HG03354 (cell line): ENCODE measurements at regions not wholly inside any gene's neighbourhood (a gene's known extent, or its start where the extent isn't known, plus 50 kb on each side); places are given as distances from the start of the nearest gene placed in this dataset.

Experiments
- ATAC-seq: cut with Tn5 transposase; IDR thresholded peaks from one replicate; pipeline ENCODE4 v1.9.1; 2021; ENCODE audit warnings: mild to moderate bottlenecking; ENCODE audit not compliant: unreplicated experiment, poor library complexity, severe bottlenecking

DNA sequence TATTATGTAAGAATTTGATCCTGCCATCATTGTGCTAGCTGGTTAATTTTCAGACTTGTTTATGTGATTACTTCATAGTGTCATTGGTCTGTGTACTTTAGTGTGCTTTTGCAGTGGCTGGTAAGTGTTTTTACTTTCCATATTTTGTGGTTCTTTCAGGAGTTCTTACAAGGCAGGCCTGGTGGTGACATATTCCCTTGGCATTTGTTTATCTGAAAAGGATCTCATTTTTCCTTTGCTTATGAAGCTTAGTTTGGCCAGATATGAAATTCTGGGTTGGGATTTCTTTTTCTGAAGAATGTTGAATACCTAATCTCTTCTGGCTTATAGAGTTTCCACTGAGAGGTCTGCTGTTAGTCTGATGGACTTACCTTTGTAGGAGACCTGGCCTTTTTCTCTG, 72.8 kb upstream of the MC4R start:
- no peak for ATAC-seq

DNA sequence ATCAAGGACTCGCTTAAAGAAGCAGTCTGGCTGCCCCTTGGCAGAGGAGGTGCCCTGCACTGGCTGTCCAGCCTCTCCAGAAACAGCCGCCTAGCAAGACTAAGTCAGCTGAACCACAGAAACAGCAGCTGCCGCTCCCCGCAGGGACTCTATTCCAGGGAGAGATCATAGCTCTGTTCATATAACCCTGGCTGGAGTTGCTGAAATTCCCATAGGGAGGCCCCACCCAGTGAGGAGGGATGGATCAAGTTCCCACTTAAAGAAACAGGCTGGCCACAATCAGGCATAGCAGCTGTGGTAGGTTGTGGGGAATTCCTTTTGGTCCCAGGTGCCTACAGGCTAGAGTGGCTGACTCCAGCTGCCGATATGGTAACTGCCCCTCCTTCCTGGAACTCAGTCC, 74.2 kb upstream of the MC4R start:
- no peak for ATAC-seq

DNA sequence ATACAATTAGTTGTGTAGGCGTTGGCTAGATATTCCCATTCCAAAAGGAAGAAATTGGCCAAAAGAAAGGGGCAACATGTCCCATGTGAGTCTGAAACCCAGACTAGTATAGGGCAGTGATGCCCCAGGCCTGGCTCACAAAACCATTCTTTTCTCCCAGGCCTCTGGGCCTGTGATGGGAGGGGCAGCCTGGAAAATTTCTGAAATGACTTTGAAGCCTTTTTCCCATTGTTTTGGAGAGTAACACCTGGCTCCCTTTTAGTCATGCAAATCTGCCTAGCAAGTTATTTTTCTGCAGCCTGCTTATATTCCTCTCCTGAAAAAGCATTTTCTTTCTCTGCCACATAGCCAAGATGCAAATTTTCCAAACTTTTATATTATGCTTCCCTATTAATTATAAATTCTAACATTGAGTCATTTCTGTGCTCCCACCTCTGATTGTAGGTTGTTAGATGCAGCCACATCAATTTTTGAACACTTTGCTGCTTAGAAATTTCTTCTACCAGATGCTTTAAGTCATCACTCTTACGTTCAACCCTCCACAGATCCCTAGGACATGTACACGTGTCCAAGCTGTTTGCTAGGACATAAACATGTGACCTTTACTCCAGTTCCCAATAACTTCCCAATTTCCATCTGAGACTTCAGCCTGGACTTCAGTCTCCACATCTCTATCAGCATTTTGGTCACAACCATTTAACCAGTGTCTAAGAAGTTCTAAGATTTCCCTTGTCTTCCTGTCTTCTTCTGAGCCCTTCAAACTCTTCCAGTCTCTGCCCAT, 76.1 kb upstream of the MC4R start:
- ATAC-seq, result no peak

DNA sequence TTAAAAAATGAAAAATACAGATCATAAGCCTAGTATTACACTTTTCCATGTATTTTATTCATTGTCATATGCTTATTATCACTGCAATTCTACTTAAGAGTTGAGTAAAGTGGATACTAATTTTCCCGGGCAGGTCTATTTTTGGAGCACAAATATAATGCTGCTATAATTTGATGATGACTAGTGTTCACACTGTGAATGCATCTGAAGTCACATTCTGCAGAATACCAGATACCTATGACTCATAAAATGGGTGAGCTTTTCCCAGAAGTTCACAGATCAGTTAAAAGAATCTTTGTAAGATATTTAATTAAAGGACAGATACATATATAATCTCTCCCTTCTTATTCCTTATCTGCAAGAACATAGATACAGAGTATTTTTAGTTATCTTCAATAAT, 79.8 kb upstream of the MC4R start:
- no peak for ATAC-seq

DNA sequence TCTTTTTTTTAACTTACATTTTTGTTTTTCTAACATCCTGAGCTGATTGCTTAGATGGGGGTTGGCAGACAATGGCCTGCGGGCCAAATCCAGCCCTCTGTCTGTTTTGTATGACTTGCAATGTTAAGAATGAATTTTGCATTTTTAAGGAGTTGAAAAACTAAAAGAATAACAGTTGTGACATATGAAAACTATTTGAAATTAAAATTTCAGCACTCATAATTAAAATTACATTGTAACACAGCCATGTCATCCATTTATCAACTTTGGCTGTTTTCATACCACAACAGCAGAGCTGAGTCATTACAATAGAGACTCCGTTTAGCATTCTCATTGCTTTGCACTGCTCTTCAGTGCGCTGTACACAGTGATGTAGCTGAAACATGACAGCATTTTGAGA, 94.1 kb upstream of the MC4R start:
- no peak for ATAC-seq

DNA sequence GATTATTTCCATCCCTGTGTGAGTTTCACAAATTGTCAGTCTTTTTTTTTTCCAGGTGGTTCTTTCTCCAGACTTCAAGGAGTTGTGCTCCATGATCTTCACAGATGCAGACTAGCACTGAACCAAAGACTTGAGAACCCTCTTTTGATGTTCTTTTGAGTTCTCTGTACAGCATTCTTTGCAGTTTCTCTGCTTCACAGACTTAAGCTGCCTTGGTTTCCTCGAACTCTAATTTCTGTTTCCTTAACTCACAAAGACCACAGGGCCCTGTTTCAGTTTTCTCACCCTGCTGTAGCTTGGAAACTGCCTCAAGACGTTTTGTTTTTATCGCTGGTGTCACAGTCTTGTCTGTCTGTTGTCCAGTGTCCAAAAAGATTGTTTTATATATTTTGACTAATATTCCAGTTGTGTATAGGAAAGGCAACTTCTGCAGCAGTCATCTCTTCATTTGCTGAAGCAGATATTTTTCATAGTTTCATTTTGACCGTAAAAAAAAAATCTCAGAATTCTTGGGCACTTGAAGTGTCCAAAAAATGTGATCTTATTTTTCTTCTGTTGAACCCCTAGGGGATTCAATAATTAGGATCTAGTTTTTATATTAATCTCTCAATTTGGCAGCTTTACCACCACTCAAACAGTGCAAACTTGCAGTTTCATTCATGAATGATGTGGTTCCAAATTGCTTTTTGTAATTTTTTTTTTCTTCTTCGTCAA, 97.0 kb upstream of the MC4R start:
- ATAC-seq, result no peak

DNA sequence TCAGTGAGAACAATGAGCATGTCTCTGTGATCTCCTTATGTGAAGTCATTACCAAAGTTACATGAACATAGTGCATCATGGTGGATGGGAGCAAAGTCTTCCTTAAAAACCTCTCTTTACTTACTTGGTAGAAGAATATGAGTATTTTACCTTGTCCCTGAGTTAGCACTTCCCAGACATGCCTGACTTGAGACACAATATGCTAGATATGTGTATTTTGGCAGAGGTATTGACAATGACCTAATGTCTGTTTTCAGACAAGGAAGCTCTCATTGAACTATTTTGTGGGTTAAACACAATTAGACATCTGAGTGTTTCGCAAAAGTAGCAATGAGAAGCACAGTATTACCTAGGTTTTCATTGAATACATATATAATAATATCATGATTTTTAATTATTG, 99.1 kb upstream of the MC4R start:
- ATAC-seq, result no peak

DNA sequence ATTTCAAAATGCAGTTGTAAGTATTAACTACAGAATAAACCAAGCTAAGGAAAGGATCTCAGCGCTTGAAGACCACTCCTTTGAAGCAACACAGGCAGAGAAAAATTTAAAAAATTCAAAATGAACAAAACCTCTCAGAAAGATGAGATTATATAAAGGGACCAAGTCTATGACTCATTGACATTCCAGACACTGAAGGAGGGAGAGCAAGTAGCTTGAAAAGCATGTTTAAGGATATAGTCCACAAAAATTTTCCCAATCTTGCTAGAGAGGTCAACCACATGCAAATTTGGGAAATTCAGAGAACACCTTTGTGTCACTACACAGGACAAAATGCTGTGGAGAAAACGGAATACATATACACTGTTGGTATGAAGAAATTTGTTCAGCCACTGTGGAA, 112.6 kb upstream of the MC4R start:
- no peak for ATAC-seq

DNA sequence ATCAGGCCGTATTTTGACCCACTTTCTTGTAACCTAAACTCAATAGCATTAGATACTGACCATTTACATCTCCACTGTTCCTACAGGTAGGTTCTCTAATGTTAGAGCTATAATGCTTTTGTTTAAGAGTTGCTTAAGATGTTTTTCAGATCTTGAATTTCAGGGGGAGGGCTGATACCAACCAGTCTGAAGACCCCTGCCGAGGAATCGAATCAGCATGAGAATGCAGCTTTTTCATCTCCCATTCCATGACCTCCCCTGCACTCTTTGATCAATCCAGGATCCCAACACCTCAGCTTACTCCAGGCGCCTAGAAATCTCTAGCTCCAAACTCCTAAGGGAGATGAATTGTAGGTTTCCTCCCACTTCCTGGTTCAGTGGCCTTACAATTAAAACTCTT, 120.5 kb upstream of the MC4R start:
- ATAC-seq, result no peak

DNA sequence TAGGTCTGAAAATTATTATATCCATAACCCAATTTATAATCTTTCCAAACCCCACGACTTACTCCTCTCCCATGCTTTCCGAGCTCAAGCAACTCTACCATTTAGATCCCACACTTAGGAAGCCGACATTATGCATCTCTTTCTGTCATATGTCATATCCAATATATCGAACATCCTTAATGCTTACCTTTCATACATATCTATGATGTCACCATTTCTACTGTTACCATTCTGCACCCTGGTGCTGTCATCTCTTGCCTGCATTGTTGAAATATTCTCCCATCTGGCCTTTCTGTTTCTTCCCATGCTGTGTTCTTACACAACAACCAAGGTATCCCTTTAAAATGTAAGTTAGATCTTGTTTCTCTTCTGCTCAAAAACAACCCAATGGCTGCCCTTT, 127.1 kb upstream of the MC4R start:
- ATAC-seq, result no peak

DNA sequence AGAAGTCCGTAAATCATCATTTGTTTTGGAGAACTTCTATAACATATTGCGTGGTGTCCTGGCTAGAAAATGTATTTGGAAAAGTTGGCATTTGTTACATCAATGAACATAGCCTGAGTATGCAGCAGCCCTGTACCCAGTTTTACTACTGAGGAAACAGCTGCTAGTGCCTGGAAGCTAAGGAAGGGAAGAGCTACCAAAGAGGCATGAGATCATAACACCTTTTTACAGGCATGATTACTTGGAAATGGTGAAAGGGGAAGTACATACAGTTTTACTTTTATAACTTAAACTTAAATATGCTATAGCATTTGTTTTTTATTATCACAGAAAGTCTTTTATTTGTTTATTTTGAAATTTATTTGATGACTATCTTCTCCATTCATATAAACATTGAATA, 128.4 kb upstream of the MC4R start:
- no peak for ATAC-seq

DNA sequence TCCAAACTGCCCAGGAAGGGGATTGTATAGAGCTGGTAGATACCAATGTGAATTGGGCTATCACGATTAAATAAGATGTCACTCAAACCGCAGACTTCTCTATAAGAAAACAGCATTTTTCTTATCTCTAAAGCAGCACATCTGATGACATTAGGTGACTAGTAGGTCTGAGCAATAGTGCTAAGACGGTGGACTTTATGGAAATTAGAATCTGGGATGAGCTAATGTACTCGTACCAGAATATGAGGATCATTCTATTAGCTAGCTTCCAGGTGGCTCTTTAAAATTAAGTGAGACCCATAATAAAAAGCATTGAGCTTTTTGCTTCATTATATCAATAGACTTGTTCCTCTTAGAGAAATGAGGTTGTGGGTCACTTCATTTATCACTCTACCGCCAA, 130.0 kb upstream of the MC4R start:
- no peak for ATAC-seq

DNA sequence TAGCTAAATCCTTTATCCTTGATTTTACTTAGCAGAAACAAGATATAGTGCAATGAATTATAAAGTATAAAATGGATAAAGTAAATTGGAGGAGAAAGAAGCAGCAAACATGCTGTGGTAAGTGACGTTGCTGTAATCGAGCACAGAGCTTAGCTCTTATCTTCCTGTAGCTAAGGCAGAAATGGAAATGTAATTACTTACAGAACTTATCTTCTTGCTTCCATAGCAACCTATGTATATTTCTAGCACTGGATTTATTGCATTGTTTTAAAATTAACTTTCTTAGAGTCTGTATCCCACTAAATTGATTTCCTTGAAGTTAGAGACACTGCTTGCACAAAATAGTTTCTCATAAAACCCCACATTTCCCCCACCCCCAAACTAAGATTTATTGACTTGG, 130.6 kb upstream of the MC4R start:
- ATAC-seq, result no peak

DNA sequence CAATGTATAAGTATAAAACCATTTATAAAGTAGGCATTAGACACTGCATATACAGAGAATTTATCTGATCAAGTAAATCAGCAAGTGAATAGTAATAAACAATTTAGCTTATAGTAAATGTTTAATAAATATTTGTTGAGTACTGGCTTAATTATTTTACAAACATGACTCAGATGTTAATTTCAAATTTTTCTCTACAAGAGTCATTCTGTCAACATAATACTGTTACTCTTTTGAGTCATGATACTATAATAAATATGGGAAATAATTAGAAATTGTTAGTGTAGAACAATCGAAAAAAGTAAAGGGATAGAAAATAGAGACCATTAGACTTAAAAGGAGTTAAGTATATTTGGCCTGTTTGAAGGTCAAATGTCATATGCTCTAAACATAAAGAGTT, 133.6 kb upstream of the MC4R start:
- no peak for ATAC-seq

DNA sequence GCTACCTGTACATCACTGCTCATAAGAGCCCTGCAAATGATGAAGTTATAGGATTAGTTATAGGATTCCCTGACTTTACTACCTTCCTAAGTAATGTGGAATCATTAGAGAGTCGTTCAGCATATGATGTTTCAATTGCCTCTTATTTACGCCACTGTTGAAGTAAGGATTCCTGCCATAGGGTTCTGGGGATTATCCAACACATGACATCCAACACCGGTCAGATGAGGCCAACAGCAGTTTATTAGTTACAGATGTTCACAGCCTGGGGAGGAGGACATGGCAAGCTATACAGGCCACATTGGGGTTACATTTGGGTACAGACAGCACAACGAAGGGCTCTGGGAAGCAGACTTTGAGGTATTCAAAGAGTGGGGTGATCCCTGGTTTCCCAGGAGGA, 134.1 kb upstream of the MC4R start:
- ATAC-seq, result no peak

DNA sequence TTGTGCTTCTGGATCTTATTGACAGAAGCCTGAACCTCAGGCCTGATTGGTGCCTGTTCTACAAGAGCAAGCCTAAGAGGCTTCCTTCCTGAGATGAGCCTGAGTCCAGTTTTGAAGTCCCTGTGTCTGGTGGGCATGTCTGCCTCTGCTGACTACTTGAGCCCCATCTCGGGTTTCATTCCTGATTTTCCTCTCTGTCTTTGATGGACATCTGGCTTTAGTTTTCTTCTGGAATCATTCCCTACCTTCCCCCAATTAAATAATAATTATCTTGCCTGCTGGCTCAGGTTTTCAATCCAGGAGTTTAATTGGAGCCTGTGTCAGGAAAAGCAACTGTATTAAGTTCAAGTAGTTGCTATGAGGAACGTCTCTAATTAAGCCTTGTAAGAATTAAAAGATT, 135.5 kb upstream of the MC4R start:
- no peak for ATAC-seq

DNA sequence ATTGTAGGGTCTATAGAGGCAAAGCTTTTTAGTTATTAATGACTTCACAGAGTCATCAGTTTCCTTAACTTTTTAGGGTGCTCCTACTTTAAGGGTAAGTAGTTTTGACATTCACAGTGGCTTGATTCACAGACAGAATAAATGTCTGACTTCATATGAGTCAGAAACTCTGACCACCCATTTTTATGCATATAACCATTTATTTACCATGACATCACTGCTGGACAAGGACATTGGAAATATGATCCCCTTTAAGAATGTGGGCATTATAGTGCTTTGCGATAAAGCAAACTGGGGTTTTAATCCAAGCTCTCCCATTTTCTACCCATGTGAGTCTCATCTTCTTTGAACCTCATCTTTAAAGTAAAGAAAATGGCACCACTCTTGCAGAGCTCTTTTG, 162.0 kb upstream of the MC4R start:
- no peak for ATAC-seq

DNA sequence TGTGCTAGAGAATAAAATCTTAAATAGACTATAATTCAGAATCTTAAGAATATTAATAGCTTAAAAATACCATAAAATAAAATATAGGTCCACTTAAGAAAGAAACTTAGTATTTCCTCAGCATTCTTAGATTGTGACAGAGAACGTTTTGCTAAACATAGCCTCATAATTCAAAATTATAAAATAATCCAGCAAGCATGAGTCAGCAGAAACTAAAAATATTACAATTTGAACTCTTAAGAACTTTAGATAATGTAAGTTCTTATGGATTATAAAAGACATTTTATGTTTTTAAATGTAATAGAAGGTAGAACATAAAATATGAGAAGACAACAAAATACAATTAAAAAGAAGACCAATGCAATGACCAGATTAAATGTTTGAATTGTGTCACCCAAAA, 164.5 kb upstream of the MC4R start:
- ATAC-seq, result no peak

DNA sequence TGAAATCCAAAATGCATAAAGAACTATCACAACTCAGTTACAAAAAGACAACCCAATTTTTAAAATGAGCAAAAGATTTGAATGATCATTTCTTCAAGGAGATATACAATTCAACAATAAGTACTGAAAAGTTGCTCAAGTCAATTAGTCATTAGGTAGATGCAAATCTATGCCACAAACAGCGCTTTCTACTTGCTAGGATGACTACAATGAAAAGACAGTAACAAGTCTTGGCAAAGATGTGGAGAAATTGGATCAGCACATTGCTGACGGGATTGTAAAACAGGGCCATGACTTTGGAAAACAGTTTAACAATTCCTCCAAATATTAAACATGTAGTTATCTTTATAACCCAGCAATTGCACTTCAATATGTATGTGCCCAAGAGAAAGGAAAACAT, 166.3 kb upstream of the MC4R start:
- ATAC-seq, result no peak

DNA sequence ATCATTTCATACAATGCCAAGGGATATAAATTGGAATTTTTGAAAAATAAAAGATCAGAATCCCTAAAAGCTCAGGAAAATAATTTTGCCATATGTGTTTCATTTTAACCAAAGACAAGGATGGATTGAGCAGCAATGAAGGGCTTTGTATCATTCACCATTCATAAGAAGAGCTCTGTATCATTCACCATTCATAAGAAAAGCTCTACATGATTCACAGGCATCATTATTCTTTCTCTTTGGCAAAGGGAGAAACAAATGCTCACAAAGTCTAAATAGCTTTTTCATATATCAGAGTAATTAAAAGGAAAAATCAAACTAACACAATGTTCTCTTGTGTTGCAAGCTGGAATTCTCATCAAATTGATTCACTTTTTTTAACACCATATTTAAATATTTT, 169.1 kb upstream of the MC4R start:
- ATAC-seq, result no peak

DNA sequence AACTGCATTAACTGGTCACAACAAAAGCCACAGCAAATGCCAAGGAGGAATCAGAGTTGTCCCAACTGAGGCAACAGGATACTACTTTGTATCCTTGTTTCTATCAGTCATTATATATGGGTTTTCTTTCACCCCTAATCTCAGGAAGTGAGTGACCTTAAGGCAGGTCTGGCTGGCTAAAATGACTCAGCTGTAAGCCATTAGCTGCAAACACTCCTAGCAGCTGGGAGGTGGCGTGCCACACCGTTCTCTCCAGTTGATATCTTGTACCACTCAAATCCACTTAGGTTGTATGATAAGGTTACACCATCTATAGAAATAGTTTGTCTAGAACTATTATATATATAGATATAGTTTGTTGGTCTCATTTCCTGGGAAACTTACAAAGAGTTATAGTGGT, 171.1 kb upstream of the MC4R start:
- no peak for ATAC-seq
